HG03442 (cell line): ENCODE measurements at regions not wholly inside any gene's neighbourhood (a gene's known extent, or its start where the extent isn't known, plus 50 kb on each side); places are given as distances from the start of the nearest gene placed in this dataset.
"Not testable (repeated sequence)": the region's sequence is repeated elsewhere in the genome, so short reads cannot be mapped to it uniquely, and the experiment has no call there.

Source experiments
- ATAC-seq: cut with Tn5 transposase; IDR thresholded peaks from one replicate; pipeline ENCODE4 v1.9.1; 2021; ENCODE audit warnings: mild to moderate bottlenecking, moderate library complexity; ENCODE audit not compliant: unreplicated experiment

GRCh38 chr22:33142282-33143055 lies 84.3 kb upstream of the SYN3 start:
- ATAC-seq = no peak

- ATAC-seq = no peak
Measured at GRCh38 chr22:33139937-33140336, 81.8 kb upstream of the SYN3 start.

DNA sequence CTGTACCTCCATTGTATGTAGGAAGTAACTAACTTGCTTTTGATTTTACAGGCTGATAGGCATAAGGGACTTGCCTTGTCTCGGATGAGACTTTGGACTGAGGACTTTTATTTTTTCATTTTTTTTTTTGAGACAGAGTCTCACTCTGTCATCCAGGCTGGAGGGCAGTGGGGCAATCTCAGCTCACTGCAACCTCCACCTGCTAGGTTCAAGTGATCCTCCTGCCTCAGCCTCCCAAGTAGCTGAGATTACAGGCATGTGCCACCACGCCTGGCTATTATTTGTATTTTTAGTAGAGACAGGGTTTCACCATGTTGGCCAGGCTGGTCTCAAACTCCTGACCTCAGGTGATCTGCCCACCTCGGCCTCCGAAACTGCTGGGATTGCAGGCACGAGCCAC lies 80.2 kb upstream of the SYN3 start:
- not testable (repeated sequence) for ATAC-seq

DNA sequence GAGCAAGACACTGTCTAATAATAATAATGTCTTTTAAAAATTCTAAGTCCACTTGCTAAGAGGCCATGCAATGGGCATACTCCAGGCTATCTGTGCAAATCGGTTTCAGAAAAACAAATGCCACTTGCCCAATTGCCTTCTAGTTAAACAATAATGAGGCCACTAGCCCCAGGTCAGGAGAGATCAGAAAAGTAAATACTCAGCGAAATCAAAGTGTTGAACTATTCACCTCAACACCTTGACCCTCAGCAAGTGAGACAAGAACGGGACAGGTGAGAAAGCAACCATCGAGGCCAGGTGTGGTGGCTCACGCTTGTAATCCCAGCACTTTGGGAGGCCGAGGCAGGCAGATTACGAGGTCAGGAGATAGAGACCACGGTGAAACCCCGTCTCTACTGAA lies 72.3 kb upstream of the SYN3 start:
- no peak for ATAC-seq

- no peak for ATAC-seq
Measured at GRCh38 chr22:33129621-33130020, 71.4 kb upstream of the SYN3 start.

DNA sequence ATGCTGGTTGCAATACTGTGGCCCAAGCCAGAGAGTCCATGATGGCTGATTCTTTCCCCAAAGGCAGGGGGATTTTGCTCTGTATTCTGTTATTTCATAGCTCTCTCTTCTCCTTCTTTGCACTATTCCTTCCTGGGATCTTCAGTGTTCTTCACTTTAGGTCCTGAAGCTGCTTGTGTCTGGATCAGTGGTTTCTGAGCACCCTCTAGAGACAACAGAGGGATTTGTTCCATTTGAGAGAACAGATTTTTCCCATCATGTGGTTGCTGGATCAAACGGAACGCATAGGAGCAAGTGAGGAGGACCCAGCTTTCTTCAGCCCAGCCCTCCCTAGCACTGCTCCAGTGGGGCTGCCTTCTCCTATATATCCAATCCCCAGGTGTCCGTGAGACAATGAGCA lies 68.7 kb upstream of the SYN3 start:
- ATAC-seq = no peak

- no peak for ATAC-seq
Measured at GRCh38 chr22:33124471-33124870, 66.3 kb upstream of the SYN3 start.

GRCh38 chr22:33122439-33122838 lies 64.3 kb upstream of the SYN3 start:
- ATAC-seq = not testable (repeated sequence)

DNA sequence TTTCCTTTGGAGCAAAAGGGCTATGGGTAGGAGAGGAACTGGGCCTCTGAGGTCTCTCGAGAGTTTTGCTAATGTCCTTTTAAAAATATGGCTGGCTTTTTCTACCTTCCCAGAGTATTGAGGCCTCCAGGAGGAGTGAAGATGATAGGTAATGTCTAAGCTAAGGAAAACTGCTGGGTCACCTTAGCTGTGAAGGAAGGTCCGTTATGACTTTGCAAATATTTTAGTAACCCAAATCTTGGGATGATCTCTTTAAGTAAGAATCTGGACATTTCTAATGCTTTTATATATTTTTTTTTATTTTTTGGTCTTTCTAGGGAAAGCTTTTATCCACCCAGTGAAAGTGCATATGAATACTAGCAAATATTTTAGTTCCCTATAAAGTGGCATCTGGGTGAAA lies 60.9 kb upstream of the SYN3 start:
- ATAC-seq = no peak

- no peak for ATAC-seq
Measured at GRCh38 chr22:33117821-33118220, 59.6 kb upstream of the SYN3 start.

DNA sequence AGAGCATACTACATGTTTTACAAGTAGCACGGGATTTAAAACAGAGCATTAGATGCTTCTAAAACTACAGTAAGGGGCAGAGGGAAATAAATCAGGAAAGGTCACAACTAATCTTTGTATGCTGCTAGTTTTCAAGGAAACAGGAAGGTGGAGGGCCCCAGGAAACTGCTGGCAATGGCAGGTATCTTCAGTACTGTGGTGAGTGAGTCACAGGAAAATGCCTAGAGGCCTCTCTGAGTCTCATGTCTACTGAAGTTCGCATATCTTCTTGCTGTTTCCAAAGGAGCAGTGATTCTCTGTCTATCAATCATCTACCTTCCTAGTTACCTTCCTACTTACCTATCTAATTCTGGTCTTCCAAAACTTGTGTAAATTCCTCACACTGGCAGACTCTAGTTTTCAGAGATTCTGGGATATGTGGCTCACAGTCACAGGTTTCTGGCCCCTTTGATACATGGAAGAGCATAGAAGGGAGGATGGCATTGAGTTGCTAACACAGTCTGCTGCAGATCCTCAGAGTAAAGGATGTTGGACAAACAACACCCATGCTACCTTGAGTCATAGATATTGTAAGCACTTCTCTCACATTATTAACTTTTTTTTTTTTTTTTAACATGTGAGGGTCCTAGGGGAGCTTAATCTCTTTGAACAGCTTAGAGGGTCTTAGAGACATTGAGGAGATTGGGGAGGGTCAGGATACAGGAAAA lies 58.8 kb upstream of the SYN3 start:
- no peak for ATAC-seq

DNA sequence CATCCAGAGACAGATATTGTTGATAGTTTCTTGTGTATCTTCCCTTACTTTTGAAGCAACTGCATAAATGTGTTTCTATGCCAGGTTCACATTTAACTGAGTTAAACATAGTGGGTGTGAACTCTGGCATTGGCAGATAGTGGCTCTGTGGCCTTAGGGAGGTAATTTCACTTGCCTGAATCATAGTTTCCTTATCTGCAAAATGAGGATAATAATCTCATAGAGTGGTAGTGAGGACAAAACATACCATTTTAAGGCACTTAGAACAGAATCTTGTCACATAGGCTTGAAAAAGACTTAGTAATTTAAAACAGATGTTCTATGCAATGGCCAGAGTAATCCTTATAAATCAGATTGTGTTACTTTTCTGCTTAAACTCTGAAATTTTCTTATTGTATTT lies 56.4 kb upstream of the SYN3 start:
- no peak for ATAC-seq

DNA sequence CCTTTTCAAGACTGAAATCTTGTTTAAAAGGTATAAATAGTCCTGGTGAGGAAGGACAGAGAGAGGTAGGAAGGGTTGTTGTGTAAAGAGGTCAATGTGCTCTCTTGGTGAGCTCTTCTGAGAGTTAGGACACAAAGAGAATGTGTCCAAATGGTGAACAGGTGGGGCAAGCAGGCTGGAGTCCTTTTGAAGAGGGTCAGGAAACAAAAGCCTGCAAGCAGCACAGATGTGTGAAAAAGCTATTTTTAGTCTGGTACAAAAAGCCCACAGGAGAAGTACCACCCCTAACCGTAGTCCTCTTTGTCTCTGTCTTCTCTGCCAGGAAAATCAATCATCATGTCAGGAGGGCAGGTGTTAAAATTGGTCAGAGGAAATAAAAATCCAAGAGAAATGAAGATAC lies 54.4 kb upstream of the SYN3 start:
- ATAC-seq = no peak

DNA sequence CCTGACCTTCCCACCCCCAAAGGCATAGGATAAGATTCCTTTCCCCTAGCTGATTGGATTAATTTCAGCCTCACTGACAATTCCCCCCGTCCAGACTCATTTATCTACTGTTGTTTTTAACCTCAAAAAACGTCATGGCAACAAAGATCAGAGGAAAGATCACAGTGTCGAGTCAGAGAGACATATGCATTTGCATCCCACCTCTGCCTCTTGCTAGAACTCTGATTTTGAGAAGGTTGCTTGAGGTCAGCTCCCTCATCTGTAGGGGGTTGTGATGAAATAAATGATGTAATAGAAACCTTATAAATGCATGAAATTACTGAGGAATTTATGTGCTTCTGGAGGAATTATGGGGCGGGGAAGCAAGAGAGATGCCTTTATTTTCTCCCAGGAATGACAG lies 53.3 kb upstream of the SYN3 start:
- ATAC-seq = no peak

- ATAC-seq = no peak
Measured at GRCh38 chr22:33110562-33111163, 52.5 kb upstream of the SYN3 start.

DNA sequence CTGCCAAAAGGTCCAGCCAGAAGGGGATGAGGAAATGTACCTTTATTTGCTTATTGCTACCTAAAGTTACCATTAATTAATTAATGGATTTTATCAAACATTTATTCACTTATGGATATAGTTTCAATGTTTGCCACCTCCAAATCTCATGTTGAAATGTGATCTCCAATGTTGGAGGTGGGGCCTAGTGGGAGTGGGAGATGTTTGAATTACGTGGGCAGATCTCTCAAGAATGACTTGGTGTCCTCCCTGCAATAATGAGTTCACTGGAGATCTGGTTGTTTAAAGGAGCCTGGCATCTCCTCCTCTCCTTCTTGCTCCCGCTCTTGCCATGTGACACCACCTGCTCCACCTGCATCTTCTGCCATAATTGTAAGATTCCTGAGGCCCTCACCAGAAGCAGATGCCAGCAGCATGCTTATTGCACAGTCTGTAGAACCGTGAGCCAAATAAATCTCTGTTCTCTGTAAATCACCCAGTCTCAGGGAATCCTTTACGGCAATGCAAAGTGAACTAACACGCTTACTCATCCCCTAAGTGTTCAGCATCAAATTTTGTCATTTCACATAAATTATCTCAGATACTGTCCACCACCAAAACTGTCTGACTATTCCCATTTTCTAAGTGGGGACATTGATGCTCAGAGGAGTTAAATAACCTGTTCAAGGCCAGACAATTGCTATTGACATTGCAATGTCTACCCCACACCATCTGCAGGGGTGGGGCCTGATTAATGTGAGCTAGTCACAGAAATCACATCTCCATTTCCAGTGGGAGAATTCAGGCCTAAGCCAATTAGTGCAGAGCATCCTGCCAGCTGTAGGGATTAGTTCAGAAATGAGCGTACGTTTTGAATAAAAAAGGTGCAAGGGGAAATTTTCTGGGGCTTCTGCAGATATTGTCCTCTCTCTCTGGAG lies 51.6 kb upstream of the SYN3 start:
- no peak for ATAC-seq

DNA sequence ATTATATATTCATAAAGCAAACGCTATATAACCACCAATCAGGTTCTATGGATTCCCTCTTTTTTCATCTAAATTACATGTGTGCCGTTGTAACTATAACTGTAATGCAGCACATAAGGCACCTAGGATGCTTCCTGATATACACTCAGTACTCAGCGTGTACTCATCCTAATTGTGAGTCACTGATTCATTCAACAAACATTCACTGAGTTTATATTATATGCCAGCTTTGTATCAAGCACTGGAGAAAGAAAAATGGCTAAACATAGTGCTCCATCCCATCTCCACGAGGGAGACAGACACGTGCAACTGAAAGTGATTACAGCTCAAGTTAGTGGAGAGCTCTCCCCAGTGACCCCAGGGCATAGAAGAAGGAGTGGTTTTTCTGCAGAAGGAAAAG lies 49.9 kb upstream of the SYN3 start:
- no peak for ATAC-seq
